GM21367 (cell line): ENCODE measurements at regions not wholly inside any gene's neighbourhood (a gene's known extent, or its start where the extent isn't known, plus 50 kb on each side); places are given as distances from the start of the nearest gene placed in this dataset.

ENCODE experiments used
- ATAC-seq: cut with Tn5 transposase; IDR thresholded peaks from one replicate; pipeline ENCODE4 v1.9.1; 2021; ENCODE audit not compliant: unreplicated experiment

- no peak for ATAC-seq
Measured at GRCh38 chr17:72588961-72589360, 468.1 kb downstream of the SOX9 start.

GRCh38 chr17:72590382-72590781, 469.6 kb downstream of the SOX9 start:
- no peak for ATAC-seq

GRCh38 chr17:72590882-72591281, 470.1 kb downstream of the SOX9 start:
- ATAC-seq, result no peak

- ATAC-seq, result no peak
Measured at GRCh38 chr17:72591289-72592241, 470.7 kb downstream of the SOX9 start.

- peak; percentile 46 for ATAC-seq
Measured at GRCh38 chr17:72592242-72592966, 471.6 kb downstream of the SOX9 start.

- ATAC-seq, result no peak
Measured at GRCh38 chr17:72592967-72593325, 472.1 kb downstream of the SOX9 start.

- no peak for ATAC-seq
Measured at GRCh38 chr17:72594248-72594647, 473.4 kb downstream of the SOX9 start.
